Endothelial cell (in vitro differentiated cells): ENCODE measurements at regions not wholly inside any gene's neighbourhood (a gene's known extent, or its start where the extent isn't known, plus 50 kb on each side); places are given as distances from the start of the nearest gene placed in this dataset.
A peak's percentile ranks its signal among the peaks of the same experiment; 100 is the strongest.

Source experiments
- DNase-seq: peaks from one replicate; pipeline ENCODE4 v3.0.0; 2021; ENCODE audit warnings: low spot score
- H3K27ac Mint-ChIP-seq: one replicate; pipeline ENCODE4 v1.8.0; 2021; ENCODE audit warnings: mixed read lengths, inconsistent platforms; ENCODE audit not compliant: unreplicated experiment
- H3K27me3 Mint-ChIP-seq: one replicate; pipeline ENCODE4 v1.8.0; 2021; ENCODE audit warnings: mild to moderate bottlenecking, moderate library complexity, mixed read lengths, inconsistent platforms; ENCODE audit not compliant: unreplicated experiment
- H3K36me3 Mint-ChIP-seq: one replicate; pipeline ENCODE4 v1.8.0; 2021; ENCODE audit warnings: mild to moderate bottlenecking, low read depth, mixed read lengths, inconsistent platforms; ENCODE audit not compliant: unreplicated experiment
- H3K4me1 Mint-ChIP-seq: one replicate; pipeline ENCODE4 v1.8.0; 2021; ENCODE audit warnings: mild to moderate bottlenecking, mixed read lengths, inconsistent platforms; ENCODE audit not compliant: unreplicated experiment
- H3K4me3 Mint-ChIP-seq: one replicate; pipeline ENCODE4 v1.8.0; 2021; ENCODE audit warnings: mild to moderate bottlenecking, mixed read lengths, inconsistent platforms; ENCODE audit not compliant: unreplicated experiment
- H3K9me3 Mint-ChIP-seq: one replicate; pipeline ENCODE4 v1.8.0; 2021; ENCODE audit warnings: mixed read lengths, inconsistent platforms; ENCODE audit not compliant: unreplicated experiment
- CTCF ChIP-seq: fragments of 200-600 bp; sonication (generic); IDR thresholded peaks from one replicate; pipeline ENCODE4 v1.5.0; 2021; ENCODE audit warnings: antibody characterized with exemption; ENCODE audit not compliant: unreplicated experiment

GRCh38 chr12:91413581-91414546, 231.2 kb upstream of the DCN start:
- no peaks in the 10 kb centered on the region for H3K9me3 Mint-ChIP-seq
- DNase-seq: no peak
- H3K4me1 Mint-ChIP-seq: peaks cover 2% of the 10 kb centered on the region
- TF ChIP-seq CTCF: no peak
- H3K27ac Mint-ChIP-seq: no peak overlapping the region
- H3K4me3 Mint-ChIP-seq: no peak overlapping the region
- no peaks in the 10 kb centered on the region for H3K36me3 Mint-ChIP-seq
- H3K27me3 Mint-ChIP-seq: peaks cover 2% of the 10 kb centered on the region

- Mint-ChIP-seq H3K27me3 (no peaks in the 10 kb centered on the region), H3K36me3 (no peaks in the 10 kb centered on the region), H3K4me3 (no peak overlapping the region), H3K4me1 (no peaks in the 10 kb centered on the region), H3K27ac (no peak overlapping the region), H3K9me3 (no peaks in the 10 kb centered on the region)
- DNase-seq: no peak
- no peak for TF ChIP-seq CTCF
Measured at GRCh38 chr12:91406920-91407341, 224.3 kb upstream of the DCN start.

- no peaks in the 10 kb centered on the region for H3K27me3 Mint-ChIP-seq
- no peak overlapping the region for H3K4me3 Mint-ChIP-seq
- H3K4me1 Mint-ChIP-seq: peaks cover 19% of the 10 kb centered on the region
- TF ChIP-seq CTCF: no peak
- H3K9me3 Mint-ChIP-seq: no peaks in the 10 kb centered on the region
- no peak overlapping the region for H3K27ac Mint-ChIP-seq
- H3K36me3 Mint-ChIP-seq: no peaks in the 10 kb centered on the region
- DNase-seq: no peak
Measured at GRCh38 chr12:91404441-91404840, 221.8 kb upstream of the DCN start.

GRCh38 chr12:91401190-91401589, 218.6 kb upstream of the DCN start:
- Mint-ChIP-seq H3K4me3 (no peak overlapping the region), H3K4me1 (peaks cover 27% of the 10 kb centered on the region), H3K36me3 (peaks cover 5% of the 10 kb centered on the region), H3K27ac (peak overlapping the region; percentile 77), H3K9me3 (no peaks in the 10 kb centered on the region), H3K27me3 (no peaks in the 10 kb centered on the region)
- DNase-seq: no peak
- TF ChIP-seq CTCF: no peak

- TF ChIP-seq CTCF: no peak
- Mint-ChIP-seq H3K36me3 (peaks cover 8% of the 10 kb centered on the region), H3K4me3 (no peak overlapping the region), H3K27me3 (no peaks in the 10 kb centered on the region), H3K9me3 (no peaks in the 10 kb centered on the region), H3K4me1 (peaks cover 27% of the 10 kb centered on the region), H3K27ac (peak overlapping the region; percentile 89)
- no peak for DNase-seq
Measured at GRCh38 chr12:91400271-91400670, 217.7 kb upstream of the DCN start.
